HG02798 (cell line): ENCODE measurements at regions not wholly inside any gene's neighbourhood (a gene's known extent, or its start where the extent isn't known, plus 50 kb on each side); places are given as distances from the start of the nearest gene placed in this dataset.
"Not testable (repeated sequence)": the region's sequence is repeated elsewhere in the genome, so short reads cannot be mapped to it uniquely, and the experiment has no call there.

Experiments
- ATAC-seq: cut with Tn5 transposase; IDR thresholded peaks from one replicate; pipeline ENCODE4 v1.9.1; 2021; ENCODE audit warnings: mild to moderate bottlenecking; ENCODE audit not compliant: unreplicated experiment, poor library complexity

- no peak for ATAC-seq
Observed at GRCh38 chrX:114037515-114037914, 546.4 kb upstream of the HTR2C start.

- no peak for ATAC-seq
Observed at GRCh38 chrX:114028907-114029662, 554.8 kb upstream of the HTR2C start.

DNA sequence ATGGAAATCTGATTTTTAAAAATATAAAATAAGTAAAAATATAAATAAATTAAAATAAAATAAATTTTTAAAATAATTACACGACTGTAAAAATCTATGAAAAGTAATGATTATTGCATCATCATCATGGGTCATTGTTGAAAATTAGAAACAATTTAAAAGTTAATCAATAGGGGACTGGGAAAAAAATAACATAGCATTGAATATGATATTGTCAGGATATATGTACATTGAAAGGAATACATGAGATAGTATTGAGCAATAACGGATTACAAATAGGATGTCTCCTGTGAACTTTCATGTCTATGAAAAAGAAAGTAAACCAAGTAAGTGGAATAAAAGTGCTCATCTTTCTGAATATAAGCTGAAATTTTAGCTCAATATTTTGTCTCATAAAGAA is 566.8 kb upstream of the HTR2C start:
- no peak for ATAC-seq

GRCh38 chrX:114015966-114016365 is 567.9 kb upstream of the HTR2C start:
- ATAC-seq = no peak

DNA sequence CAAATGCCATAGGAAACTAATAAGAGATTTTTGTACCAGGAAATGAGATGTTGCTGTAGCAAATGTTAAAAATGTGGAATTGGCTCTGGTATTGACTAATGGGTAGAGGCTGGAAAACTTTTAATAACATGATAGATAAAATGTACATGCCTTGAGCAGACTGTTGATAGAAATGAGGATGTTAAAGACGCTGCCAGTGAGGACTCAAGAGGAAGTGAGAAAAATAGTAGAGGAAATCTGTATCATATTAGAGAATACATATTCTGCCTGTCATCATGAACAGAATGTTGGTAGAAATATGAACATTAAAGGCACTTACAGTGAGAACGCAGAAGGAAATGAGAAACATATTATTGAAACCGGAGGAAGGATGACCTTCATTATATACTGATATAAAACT is 577.2 kb upstream of the HTR2C start:
- no peak for ATAC-seq

DNA sequence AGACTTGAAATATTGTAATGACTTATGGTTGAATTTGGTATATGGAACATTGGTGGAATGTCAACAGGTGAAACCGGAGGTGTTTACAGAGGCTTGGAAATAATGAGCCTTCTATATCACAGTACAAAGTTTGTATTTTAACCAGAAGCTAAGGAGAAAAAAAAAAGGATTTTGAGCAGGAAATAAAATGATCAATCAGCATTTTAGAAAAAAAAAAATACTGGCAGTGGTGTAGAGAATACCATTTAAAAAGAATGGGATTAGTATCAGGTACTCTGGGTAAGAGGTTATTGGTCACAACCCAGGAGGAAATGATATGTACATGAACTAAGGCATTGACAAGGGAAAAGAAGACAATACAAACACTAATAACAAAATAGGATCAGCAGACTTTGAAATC is 587.1 kb upstream of the HTR2C start:
- ATAC-seq = no peak

- ATAC-seq = not testable (repeated sequence)
Observed at GRCh38 chrX:113991720-113992119, 592.2 kb upstream of the HTR2C start.

- ATAC-seq = not testable (repeated sequence)
Observed at GRCh38 chrX:113990669-113991068, 593.2 kb upstream of the HTR2C start.

DNA sequence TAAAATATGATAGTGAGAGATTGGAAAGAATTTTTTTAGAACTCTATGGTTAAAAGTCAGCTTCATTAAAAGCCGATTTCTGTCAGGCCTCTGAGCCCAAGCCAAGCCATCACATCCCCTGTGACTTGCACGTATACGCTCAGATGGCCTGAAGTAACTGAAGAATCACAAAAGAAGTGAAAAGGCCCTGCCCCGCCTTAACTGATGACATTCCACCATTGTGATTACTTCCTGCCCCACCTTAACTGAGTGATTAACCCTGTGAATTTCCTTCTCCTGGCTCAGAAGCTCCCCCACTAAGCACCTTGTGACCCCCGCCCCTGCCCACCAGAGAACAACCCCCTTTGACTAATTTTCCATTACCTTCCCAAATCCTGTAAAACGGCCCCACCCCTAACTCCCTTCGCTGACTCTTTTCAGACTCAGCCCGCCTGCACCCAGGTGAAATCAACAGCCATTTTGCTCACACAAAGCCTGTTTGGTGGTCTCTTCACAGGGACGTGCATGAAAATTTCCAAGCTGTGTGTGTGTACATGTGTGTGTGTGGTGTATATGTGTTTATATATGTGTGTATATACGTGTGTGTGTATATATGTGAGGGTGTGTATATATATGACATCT is 595.5 kb upstream of the HTR2C start:
- ATAC-seq = not testable (repeated sequence)

- ATAC-seq = no peak
Observed at GRCh38 chrX:113986427-113986826, 597.5 kb upstream of the HTR2C start.

- no peak for ATAC-seq
Observed at GRCh38 chrX:113982766-113983165, 601.1 kb upstream of the HTR2C start.

DNA sequence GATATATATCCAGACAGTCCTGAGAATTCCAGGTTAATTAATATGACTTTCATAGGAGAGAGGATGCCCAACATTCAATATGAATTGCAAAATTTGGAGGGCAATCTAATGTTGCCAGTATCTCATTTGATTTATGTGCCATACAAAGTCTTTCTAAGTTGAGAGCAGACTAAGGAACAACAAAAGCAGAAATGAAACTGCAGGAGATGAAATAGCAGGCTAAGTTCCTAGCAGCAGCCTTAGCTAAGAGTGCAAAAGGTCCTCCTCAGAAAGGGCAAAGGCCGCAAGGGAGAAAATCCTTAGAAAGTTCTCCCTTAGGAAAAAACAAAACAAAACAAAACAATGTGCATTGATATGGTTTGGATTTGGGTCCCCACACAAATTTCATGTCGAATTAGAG is 602.9 kb upstream of the HTR2C start:
- ATAC-seq = no peak

DNA sequence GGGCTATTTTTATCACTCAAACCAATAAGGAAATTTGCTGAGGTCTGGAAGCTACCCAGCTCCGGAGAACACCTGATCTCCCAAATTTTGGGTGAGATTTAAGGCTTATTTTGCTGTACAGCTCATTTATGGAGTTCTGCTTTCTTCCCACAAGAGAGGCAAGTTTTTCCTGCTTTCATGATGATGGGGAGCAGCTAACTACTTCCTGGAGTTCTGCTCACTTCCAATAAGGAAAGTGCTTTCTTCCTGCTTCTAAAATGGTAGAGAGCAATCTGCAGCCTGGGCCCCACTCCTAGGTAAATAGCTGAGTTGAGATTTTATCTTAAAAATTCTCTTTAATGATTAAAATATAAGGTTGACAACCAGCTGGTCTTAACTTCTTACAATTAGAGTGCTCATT is 606.0 kb upstream of the HTR2C start:
- no peak for ATAC-seq

DNA sequence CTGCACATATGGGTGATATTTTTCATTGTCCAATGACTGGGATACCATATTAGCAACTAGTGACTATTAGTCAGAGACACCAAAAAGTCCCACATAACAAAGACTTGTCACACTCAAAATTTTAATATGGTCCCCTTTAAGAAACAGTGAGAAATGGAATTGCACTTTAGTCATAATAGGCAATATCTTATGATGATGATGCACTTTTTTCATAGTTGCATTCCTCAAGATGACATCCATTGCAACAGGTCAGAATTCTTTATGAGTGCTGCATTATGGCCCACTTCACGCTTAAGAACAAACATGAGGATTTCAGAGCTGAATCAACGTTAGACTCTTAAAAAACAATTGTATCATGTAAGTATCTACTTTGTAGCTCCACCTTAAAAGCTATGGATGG is 608.4 kb upstream of the HTR2C start:
- no peak for ATAC-seq

DNA sequence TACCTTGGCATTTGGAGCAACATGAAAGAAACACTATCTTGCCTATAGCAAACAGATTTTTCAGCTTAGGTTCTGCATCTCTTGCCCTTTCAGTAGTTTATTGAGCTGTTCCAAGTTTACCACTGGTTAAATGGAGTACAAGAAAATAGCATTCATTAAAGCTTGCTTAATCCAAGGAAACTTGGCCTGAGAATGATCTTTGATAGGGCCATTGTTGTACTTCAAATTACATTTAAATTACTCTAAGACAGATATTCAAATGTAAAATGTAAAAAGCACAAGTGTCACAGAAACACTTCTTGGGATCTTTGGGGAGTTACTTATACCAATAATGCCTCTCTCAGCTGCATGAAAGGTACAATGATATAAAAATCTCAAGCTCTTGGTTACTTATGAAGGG is 609.0 kb upstream of the HTR2C start:
- ATAC-seq = no peak

GRCh38 chrX:113973706-113974105 is 610.2 kb upstream of the HTR2C start:
- ATAC-seq = no peak

DNA sequence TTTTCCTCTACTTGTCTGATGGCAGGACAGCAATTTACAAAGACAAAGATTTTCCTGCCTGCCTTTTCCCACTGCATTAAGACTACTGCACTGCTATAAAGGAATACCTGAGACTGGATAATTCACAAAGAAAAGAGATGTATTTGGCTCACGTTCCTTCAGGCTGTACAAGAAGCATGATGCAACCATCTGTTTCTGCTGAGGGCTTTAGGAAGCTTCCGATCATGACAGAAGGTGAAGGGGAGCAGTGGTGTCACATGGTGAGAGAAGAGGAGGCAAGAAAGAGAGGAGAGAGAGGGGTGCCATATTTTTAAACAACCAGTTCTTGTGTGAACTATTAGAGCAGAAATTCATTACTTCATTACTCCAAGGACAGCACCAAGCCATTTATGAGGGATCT is 617.1 kb upstream of the HTR2C start:
- no peak for ATAC-seq

- ATAC-seq = no peak
Observed at GRCh38 chrX:113962343-113962742, 621.5 kb upstream of the HTR2C start.

GRCh38 chrX:113959912-113960626 is 623.8 kb upstream of the HTR2C start:
- ATAC-seq = no peak

GRCh38 chrX:113956936-113957335 is 627.0 kb upstream of the HTR2C start:
- ATAC-seq = no peak

DNA sequence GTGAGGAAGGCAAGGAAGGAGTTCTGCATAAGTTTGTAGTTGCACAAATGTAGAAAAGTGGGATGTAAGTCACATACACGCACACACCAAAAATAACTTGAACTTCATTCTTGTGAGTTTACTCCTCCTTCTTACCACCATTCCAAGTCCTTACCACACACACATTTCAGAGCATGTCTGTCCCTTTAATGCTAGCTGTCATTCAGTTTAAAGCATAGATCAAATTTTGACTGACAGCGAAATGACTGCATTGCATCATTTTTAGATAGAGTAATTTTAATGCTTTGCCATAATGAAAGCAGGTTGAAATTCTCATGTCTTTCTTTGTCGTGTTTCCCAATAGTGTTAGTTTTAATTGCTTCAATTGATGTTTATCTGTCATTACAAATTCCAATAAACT is 629.6 kb upstream of the HTR2C start:
- no peak for ATAC-seq
